Upper lobe of left lung (tissue), 4 donors: ENCODE measurements at regions not wholly inside any gene's neighbourhood (a gene's known extent, or its start where the extent isn't known, plus 50 kb on each side); places are given as distances from the start of the nearest gene placed in this dataset.

Source experiments
- EP300 ChIP-seq, 4 donors: sonication (generic); formaldehyde crosslinking; IDR thresholded peaks; one replicate each; pipeline ENCODE4 v1.5.1; 2017; ENCODE audit warnings: antibody characterized with exemption in 4 of 4, control low read depth in 2 of 4
- TF ChIP-seq, protein P1 (sequence below), 6 experiments: fragments of 450-650 bp in 4 of 6; fragments of 200-600 bp in 2 of 6; sonication (generic) in 2 of 6; IDR thresholded peaks; one replicate each; pipeline ENCODE4 v1.5.1; 2016 to 2019; ENCODE audit warnings: antibody characterized with exemption in 6 of 6

DNA sequence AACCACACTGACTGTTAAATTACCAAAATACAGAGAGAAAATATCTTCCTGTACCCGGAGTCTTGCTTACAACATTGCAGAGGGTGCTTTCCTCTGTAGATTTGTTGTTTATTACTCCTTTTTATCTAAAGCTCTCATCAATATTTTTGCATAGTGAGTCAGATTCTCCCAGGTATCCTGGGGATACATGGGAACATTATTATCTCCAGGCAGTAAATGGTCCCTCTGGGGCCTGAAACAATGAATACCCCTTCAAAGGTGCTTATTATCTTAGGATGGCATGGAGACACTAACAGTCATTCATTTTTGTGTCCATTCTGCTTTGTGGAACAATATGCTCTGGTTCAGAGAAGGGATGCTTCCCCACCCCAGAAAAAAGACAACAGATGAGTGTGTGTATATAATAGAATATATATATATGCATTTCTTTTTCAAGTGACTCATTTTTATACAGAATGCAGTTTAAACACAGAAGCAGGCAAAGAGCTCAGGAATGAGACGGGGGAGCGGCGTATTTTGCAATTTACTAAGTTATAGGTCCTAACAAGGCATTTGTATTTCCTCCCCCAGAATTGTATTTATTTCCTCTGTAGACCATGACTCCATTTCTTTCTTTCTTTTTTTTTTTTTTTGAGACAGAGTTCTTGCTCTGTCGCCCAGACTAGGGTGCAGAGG is 424.8 kb upstream of the ZEB2 start:
- no peak for TF ChIP-seq EP300 (IDR thresholded peaks at IDR 0.05)
- TF ChIP-seq, protein P1, sequence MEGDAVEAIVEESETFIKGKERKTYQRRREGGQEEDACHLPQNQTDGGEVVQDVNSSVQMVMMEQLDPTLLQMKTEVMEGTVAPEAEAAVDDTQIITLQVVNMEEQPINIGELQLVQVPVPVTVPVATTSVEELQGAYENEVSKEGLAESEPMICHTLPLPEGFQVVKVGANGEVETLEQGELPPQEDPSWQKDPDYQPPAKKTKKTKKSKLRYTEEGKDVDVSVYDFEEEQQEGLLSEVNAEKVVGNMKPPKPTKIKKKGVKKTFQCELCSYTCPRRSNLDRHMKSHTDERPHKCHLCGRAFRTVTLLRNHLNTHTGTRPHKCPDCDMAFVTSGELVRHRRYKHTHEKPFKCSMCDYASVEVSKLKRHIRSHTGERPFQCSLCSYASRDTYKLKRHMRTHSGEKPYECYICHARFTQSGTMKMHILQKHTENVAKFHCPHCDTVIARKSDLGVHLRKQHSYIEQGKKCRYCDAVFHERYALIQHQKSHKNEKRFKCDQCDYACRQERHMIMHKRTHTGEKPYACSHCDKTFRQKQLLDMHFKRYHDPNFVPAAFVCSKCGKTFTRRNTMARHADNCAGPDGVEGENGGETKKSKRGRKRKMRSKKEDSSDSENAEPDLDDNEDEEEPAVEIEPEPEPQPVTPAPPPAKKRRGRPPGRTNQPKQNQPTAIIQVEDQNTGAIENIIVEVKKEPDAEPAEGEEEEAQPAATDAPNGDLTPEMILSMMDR (IDR thresholded peaks at IDR 0.05) = no peak
